ENCODE measurements at regions not wholly inside any gene's neighbourhood (a gene's known extent, or its start where the extent isn't known, plus 50 kb on each side); places are given as distances from the start of the nearest gene placed in this dataset.

DNA sequence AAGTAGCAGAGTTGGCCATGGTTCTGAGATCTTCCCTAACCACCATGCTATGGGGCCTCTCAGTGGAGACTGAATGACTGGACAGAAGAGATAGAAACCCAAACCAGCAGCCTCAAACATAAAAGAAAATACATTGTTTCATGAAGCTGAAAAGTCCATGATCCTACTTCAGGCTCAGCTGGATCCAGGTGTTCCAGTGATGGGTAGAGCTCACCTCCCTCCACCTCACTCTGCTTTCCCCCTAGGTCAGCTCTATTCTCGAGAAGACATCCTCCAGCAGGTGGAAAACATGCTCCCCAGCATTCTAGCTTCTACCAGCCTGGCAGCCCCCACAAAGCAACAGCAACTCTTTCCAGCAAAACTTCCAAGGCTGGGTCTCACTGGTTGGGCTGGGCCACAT is 132.1 kb downstream of the OAT start:
- no peak for DNase-seq (ENCODE audit: low read depth)

DNA sequence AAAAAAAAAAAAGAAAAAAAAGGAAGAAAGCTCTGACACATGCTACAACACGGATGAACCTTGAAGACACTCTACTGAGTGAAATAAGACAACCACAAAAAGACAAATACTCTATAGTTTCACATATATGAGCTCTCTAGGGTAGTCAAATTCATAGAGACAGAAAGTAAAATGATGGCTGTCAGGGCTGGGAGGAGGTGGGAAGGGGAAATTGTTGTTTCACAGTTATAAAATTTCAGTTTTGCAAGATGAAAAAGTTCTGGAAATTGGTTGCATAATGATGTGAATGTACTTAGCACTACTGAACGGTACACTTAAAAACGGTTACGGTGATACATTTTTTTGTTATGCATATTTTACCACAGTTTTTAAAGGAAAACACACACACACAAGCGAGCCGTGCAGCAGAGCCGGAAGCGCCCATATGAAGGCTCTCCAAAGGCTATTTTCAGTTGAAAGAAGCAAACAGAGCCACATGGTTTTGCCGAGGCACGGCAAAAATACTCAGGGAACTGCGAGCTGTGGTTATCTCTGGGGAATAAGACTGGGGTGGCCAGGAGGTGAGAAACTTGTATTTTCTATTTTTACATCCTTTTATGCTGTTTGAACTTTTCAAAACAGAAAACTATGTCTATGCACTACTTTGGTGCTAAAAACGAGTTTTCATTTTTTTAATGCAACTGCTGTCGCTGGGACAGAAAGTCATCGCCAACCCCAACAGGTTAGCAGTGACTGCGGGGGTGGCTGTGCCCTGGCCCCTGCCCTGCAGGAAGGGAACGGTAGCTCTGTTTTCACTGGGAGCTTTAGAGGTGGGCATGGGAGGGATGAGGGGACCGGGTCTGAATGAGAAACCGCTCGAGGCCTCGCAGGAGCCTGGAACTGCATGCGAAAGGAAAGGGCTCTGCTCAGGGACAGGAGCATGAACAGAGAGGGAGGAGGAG is 132.9 kb downstream of the OAT start:
- DNase-seq (ENCODE audit: low read depth), result no peak

DNA sequence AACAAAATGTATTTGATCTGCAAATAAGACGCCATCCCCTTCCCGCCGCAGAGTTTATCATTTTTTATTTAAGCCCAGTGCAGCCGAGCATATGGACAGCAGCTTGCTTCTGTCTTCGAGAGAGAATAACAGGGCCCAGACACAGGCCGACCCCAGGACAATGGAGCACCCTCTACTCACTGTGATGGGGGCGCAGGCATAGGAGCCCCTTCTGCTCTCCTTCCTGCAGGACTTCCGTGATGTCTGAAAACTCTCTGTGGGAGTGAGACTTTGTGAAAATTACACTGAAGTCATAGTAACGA is 134.8 kb downstream of the OAT start:
- DNase-seq (ENCODE audit: low read depth), result no peak

DNA sequence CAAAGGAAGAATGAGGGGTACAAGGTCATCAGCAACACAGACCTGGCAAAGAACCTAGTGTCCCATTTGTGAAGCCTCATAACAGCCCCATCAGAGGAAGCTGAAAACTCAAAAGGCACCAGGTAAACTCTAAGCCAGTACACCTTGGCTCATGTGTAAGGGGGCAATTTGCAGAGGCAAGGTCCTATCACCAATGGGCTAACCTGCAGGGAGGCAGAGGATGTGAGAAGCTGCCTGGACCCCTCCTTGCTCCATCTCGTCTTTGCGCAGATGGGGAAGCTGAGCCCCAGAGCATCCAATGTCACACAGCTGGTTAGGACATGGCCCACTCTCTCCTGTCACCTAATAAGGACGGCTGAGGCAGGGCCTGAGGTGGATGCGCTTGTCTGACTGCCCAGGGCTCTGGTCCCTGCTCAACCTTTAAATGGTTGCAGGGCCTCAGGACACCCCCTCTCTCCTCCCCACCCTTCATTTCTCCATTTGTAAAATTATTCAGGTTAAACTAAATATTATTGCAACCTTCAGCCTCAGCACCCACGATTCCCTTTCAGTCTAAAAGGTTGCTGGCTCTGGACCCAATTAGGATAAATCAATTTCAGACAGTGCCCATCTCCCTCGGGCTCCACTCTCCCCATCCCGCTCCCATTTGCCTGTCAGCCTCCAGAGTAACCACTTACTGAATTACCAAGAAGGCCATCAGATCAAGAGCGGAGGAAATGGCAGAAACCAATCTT is 135.3 kb downstream of the OAT start:
- DNase-seq (ENCODE audit: low read depth), result no peak

DNA sequence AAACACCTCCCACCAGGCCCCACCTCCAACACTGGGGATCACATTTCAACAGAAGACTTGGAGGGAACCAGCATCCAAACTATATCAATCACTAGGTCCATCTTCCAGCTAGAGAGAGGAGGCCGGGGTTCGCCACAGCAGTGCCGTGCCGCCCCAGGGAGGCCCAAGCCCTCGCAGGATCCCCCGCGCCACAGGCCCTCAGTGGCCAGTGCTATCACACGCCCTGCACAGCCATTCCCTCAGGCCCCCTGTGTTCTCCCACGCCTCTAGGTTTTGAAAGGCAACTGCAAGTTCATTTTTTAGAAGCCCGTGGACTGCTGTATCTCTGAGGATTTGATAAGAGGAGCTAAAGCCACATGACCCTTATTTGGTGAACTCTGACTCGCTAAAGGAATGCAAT is 136.4 kb downstream of the OAT start:
- no peak for DNase-seq (ENCODE audit: low read depth)

DNA sequence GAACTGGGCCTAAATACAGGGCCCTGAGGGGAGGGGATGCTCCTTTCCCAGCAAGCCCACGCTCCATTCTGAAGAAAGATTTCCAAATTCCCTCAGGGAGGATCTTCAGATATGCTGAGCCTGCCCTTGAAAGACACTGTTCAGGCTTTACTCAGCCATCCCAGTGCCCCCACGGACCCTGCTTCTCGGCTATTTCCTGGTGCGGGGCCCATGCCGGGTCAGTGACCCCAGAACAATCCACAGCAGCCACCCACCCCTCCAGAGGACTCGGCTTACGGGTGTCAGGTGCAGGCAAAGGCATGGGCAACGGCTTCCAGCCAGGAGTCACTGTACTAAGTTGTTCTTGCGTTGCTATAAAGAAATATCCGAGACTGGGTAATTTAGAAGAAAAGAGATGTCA is 137.1 kb downstream of the OAT start:
- no peak for DNase-seq (ENCODE audit: low read depth)

DNA sequence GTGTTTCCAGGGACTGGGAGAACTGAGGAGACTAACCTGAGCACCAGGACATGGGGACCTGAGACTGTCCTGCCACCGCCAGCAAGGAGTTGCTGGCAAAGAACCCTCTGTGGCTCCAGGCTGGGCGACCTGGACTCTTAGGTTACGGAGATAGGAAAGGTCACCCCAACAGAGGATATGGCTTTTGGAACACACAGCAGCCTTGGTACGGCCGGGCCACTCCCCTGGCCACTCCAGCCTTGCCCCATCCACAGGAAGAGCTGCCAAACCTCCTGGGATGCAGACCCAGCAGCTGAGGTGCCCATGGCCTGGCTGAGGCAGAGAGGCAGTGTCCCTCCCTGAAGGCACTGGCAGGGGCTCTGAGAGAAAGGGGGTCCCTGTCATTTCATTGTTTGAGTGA is 137.8 kb downstream of the OAT start:
- DNase-seq (ENCODE audit: low read depth), result no peak

DNA sequence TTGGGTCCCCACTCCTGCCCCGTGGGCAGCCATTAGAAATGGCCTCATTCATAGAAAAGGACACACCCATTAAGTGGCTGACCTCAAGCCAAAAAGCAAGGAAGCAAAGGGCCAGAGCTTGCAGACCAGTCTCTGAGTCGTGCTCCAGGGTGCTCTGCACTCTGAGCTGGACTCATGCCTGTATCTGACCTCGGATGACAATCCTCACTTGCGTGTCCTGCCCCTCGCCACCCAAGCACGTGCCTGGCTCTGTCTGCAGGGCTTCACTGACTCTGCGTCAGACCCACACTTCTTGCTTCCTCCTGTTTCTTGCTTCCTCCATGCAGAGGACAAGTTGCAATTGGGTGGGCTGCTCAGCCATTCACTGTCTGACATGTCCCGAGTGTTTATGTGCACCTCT is 138.8 kb downstream of the OAT start:
- DNase-seq (ENCODE audit: low read depth), result no peak

DNA sequence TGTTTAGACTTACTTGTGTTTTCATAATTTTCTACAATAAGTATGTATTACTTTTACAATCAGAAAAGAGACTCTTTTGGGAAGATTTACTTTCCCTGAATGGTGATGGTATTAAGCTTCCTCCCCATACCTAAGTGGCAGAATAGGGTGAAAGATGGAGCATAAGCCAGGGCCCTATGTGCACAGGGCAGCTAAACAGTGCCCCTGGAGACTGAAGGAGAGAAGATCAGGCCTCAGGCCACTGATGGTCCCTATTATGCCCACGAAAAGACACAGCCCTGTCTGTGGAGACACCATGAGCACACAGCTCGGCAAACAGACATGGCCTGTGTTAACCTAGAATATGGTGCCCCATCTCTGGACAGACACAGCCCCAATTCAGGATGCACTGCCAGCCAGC is 139.4 kb downstream of the OAT start:
- no peak for DNase-seq (ENCODE audit: low read depth)

DNA sequence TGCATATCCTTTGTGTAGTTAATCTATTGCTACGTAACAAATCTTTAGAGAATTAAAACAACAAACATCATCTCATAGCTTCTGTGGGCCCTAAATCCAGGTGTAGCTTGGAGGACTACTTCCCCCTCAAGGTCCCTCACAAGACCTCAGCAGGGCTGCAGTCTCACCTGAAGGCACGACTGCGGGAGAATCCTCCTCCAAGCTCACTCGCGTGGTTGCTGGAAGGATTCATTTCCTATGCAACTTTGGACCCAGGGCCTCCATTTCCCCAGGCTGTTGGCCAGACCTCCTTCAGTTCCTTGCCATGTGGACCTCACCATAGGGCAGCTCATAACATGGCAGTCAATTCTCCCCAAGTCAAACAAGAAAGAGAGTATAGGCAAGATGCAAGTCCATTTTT is 140.4 kb downstream of the OAT start:
- DNase-seq (ENCODE audit: low read depth), result no peak

DNA sequence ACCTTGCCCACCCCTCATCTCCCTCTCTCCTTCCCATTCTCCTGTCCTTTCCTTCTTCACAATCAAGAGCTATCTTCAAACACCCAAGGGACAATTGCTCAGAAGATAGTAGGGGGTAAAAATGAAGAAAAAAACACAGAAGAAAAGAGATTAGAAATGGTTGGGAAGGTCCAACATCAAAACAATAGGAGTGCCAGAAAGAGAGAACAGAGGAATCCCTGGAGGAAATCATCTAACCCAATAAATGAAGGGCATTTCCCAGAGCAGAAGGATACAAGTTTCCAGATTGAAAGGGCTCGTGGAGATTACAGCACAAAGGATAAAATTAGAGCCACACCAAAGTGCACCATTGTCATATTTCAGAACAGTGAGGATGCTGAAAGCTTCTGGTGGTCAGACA is 145.6 kb downstream of the OAT start:
- DNase-seq (ENCODE audit: low read depth), result no peak

DNA sequence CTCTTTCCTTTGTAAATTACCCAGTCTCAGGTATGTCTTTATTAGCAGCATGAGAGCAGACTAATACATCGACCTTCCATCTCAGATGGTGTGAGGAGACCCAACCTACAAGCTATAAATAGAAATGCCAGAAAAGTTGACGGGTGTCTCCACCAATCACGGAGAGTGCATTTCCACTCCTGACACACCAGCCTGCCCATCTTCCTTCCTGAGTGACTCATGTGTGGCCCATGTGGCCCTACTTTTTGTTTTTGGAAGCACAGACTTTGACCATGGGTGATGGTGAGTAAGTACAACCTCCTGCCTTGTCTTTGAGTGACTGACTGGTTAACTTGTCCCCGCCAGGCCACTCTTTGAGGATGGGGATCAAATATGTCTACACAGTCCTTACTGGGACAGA is 147.0 kb downstream of the OAT start:
- no peak for DNase-seq (ENCODE audit: low read depth)

DNA sequence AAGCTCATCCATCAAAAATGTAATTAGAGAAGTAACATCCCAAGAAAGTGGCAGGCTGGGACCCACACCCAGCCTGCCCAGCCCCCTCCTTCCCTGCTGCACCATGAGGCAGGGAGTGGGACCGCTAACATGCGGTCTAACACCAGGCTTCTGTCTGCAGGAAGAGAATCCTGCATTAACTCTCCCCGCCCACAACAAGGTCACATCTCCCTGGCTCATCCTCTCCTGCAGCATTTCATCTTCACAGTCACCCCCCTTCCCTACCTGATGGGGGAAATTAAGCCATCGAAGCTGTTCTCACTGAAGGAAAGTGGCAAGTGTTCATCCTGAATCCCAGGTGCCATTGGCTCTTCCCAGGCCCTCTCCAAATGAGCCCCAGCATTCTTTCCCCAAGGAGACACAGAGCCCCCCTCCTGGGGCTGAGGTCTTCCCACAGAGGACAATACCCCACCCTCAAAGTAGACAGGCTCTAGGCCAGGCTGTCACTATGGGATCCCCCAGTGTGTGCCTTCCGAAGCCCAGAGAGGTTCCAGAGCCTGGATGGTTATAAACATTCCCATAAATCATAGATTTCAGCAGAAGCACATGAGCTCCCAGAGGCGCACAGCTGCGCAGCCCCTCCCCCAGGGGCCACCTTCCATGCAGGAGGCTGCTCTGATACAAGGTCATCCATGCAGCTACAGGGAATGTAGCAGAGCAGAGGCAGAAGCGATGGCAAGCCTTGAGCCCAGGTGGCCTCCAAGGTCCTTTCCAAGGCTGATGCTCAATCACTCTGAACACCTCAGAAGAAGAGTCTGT is 148.0 kb downstream of the OAT start:
- DNase-seq (ENCODE audit: low read depth), result no peak

DNA sequence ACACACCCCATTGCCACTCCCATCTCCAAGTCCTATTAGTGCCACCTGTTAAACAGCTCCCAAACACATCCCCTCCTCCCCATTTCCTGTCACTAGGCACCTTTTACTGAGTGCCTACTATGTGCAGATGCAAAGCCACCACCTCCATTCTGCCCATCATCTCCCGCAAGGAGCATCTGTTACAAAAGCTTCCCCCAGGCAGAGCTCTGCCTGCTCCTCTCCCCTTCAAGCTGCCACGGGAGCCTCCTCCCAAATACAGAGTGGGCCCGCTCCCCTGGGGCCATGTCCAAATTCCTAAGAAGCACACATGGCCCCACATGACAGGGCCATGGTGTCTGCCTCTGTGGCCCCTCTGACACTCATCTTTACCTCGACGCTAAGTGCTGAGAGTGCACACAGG is 149.7 kb downstream of the OAT start:
- DNase-seq (ENCODE audit: low read depth), result no peak

DNA sequence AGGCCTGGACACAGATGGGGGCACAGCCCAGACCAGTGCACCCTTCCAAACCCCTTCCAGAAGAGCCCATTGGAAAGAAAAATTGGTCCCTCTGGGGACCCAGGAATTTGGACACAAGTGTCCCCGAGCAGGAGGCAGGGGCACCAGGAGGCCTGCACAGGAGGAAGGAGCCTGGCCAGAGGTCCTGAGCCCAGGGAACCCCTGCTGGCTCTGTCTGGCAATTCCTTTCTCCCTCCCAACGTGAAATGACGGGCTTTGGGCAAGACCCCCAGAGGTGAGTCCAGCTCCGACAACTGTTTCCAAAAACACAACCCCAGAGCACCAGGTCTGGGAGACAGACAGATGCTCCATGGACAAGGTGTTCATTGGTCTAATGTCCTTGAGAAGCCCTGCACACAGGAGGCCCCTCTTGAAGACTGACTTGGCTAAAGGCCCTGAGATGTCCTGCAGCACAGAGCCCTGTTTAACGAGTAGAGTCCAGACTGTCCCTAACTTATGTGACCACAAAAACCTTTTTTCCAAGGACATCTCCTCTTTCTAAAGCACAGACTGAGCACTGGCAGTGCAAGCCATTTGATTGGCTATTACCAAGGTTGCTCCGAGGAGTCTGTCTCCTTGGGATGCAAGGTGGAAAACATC is 150.7 kb downstream of the OAT start:
- no peak for DNase-seq (ENCODE audit: low read depth)

DNA sequence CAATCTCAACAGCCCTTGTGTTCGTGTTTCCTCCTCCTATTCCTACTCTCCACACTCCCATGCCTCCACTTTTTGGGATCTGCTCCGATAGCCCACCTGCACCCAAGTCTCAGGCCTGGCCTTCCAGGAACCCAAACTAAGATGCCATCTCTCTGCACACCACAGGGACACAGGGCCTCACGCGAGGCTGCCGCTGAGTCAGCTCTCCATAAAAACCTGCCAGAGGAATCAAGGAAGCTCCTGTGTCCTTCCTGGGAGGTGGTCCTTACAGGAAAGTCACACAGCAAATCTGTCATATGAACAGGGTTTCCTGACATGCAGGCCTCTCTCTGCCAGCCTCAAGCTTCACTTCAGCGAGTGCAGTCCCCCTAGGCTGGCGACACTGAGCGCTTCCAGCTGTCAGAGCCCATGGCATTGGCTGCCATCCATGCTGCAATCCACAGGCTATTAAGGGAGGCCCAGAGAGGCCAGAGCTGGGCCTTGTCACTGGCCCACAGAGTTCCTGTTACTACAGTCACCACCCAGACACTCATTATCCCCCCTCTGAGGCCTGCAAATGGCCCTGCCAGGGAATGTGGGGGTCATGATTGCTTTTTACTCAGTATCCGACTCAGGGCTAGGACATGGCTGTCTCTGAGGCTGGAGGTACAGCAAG is 151.4 kb downstream of the OAT start:
- DNase-seq (ENCODE audit: low read depth), result no peak

DNA sequence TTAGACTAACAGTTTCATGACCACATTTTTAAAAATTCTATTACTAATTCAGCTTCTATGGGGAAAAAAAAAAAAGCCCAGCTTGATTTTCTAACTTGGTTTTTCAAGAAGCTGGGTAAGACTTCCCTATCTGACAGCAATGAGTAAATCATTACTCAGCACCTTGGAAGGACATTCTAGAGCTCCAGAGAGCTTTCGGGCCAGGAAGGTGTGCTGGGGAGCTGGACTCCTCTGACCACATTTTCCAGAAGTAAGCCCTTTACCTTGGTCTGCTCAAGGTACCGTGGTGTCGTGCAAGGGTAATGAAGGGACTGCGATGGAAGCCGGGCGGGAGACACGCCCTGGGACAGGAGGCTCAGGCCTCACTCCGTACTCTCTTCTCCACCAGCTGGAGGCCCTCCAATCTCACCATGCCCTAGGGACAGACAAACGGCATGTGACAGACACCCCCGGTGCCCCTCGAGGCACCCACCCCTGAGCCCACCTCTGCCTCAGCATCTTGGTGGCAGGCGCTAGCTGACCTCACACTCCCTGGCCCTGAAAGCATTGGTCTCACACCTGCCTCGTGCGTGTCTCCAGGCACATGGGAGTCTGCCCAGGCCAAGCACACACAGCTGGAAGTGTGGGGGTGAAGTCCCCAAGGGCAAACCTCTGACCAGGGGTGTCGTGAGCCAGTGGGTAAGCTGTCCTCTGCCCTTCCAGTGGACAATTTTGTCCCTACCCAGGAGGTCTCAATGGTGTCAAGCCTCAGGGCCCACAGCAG is 152.1 kb downstream of the OAT start:
- no peak for DNase-seq (ENCODE audit: low read depth)

DNA sequence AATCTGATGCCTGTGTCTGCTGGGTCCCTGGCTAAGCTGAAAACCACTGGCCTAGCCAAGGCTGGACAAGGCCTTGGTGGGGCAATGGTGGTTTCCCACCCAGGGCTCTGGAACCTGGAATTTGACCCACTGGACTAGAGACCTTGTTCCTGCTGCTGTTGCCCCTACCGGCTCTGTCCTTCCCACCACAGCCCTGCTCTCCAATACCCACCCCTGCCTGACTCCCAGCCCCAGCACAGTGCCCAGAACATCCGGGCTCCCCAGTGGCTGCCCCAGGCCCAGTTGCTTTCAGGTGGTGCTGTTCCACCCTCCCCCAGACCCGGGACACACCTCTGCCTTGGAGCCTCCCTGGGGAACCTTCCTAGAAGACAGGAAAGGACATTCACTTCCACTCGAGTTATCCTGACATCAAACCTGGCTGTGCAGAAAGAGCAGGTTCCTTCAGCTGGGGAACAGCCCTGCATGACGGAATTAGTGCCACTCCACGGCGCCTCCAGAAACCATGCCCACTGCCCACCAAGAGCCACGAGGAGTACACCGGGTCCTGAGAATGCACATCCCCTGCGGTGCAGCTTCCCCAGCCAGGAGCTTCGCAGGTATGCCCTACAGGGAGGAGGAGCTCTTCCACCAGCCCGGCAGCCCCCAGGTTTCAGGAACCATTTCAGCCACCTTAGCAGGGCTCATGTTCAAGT is 152.8 kb downstream of the OAT start:
- no peak for DNase-seq (ENCODE audit: low read depth)

DNA sequence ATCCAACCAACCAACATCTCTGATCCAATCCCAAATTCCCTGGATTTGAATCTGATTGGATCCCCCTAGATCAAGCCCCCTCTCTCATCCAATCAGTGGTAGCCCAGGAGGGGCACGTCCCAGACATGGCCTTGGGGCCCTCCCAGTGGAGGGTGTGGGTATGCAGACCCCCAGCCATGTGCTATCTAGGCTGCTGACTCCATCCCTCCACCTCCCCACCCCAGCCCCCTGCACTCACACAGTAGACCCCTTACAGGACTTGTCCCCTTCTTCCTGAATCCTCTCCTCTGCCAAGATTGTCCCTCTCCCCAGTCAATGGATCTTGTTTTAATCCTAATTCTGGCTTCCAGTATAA is 153.4 kb downstream of the OAT start:
- no peak for DNase-seq (ENCODE audit: low read depth)

DNA sequence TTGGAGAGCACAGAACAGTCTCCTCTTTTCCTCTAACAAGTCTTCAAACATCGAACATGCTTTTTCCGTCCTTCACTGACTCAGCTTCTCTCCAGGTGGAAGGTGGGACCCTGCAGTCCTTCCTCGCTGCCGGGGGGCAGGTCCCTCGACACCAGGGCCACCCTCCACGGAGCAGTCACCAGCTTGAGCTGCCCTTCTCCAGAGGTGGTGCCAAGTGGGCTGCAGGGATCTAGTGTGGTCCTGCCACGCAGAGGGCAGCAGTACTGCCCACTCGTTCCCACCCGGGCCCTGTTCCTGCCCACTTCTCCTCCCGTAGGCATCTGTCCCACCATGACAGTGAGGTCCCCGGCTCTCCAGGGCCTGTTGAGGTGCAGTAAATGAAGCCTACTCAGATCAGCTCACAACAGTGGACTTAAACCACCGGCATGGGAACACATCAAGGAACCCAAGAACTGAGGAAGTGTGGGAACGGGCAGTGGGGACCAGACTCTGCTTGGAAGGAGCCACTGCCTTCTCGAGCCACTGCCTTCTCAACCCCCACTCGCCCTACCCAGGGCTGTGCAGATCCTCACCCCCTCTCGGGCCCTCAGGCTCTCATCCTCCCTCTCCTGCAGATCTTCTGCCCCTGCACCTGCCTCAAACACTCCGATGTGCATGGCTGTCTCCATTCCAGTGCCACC is 153.9 kb downstream of the OAT start:
- no peak for DNase-seq (ENCODE audit: low read depth)
